ENCODE measurements at regions not wholly inside any gene's neighbourhood (a gene's known extent, or its start where the extent isn't known, plus 50 kb on each side); places are given as distances from the start of the nearest gene placed in this dataset.

- no peak for TF ChIP-seq SIN3A (IDR thresholded peaks at IDR 0.05; ENCODE audit: borderline replicate concordance, insufficient read depth, low read depth, low read length)
- no peak for TF ChIP-seq TCF7L2 (IDR thresholded peaks at IDR 0.05; ENCODE audit: low read depth, low read length)
- TF ChIP-seq, protein P1, sequence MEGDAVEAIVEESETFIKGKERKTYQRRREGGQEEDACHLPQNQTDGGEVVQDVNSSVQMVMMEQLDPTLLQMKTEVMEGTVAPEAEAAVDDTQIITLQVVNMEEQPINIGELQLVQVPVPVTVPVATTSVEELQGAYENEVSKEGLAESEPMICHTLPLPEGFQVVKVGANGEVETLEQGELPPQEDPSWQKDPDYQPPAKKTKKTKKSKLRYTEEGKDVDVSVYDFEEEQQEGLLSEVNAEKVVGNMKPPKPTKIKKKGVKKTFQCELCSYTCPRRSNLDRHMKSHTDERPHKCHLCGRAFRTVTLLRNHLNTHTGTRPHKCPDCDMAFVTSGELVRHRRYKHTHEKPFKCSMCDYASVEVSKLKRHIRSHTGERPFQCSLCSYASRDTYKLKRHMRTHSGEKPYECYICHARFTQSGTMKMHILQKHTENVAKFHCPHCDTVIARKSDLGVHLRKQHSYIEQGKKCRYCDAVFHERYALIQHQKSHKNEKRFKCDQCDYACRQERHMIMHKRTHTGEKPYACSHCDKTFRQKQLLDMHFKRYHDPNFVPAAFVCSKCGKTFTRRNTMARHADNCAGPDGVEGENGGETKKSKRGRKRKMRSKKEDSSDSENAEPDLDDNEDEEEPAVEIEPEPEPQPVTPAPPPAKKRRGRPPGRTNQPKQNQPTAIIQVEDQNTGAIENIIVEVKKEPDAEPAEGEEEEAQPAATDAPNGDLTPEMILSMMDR (IDR thresholded peaks at IDR 0.05): no peak
- no peak for TF ChIP-seq POLR2AphosphoS5 (IDR thresholded peaks at IDR 0.05; ENCODE audit: low read depth, low read length)
- TF ChIP-seq REST (IDR thresholded peaks at IDR 0.05; ENCODE audit: insufficient read depth in 1 of 2, low read depth in 2 of 2, low read length in 1 of 2): no peak
- Histone ChIP-seq H3K4me1 (ENCODE audit: control insufficient read depth, insufficient read depth, low read length) (no peaks in the 10 kb centered on the region), H3K27me3 (ENCODE audit: control insufficient read depth, insufficient read depth, low read length) (no peaks in the 10 kb centered on the region), H3K4me3 (ENCODE audit: low read depth in 2 of 2, low read length in 2 of 2) (no peak overlapping the region), H3K9me3 (ENCODE audit: control insufficient read depth, insufficient read depth, low read depth, low read length) (no peaks in the 10 kb centered on the region), H3K27ac (ENCODE audit: low read length) (no peak overlapping the region), H3K36me3 (ENCODE audit: control insufficient read depth, insufficient read depth, low read length) (no peaks in the 10 kb centered on the region)
- in situ Hi-C loops (cut with HindIII; ENCODE audit: low pct_unique_long_range_greater_than_20kb, low sequenced_read_pairs): no loop called here
- DNase-seq (ENCODE audit: low read depth, low spot score): no peak
- ATAC-seq: no peak
- intact Hi-C loops (cut with micrococcal nuclease; ENCODE audit: unreplicated experiment): no loop called here
- CTCF ChIA-PET: no interaction called here
- POLR2A ChIA-PET: no interaction called here
- no TSS peak for BruUV-seq (replicated peaks)
Measured at GRCh38 chr4:128660361-128661215, 148.9 kb upstream of the JADE1 start.

DNA sequence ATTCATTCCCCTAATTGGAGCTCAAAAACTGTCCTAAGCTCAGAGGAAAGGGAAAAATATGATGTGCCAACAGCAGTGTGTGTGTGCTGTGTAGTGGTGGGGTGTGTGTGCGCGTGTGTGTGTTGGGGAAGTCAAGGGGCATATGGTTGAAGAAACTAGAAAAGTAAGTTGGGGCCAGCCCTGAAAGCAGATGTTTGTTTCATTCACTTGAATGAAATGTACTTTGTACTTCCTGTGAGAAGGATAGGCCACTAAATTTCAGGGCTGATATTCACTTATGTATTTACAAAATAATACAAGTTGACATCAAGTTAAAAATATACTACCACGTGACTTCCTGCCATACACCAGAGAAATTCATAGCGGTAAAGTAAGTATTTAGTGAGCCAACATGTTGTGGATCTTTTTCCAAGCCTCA is 151.3 kb upstream of the JADE1 start:
- DNase-seq (ENCODE audit: low read depth, low spot score): no peak
- CTCF ChIA-PET: no interaction called here
- ATAC-seq: no peak
- intact Hi-C loops (cut with micrococcal nuclease; ENCODE audit: unreplicated experiment): no loop called here
- no peak overlapping the region for H3K27ac ChIP-seq (ENCODE audit: low read length)
- H3K27me3 ChIP-seq (ENCODE audit: control insufficient read depth, insufficient read depth, low read length): no peaks in the 10 kb centered on the region
- no TSS peak for BruUV-seq (replicated peaks)
- no peaks in the 10 kb centered on the region for H3K9me3 ChIP-seq (ENCODE audit: control insufficient read depth, insufficient read depth, low read depth, low read length)
- no peaks in the 10 kb centered on the region for H3K36me3 ChIP-seq (ENCODE audit: control insufficient read depth, insufficient read depth, low read length)
- POLR2A ChIA-PET: interaction anchor here (0.6 kb wide), 1 partner anchor 10 kb away, joined by 3 read pairs; no protein-coding TSS in a partner anchor
- in situ Hi-C loops (cut with HindIII; ENCODE audit: low pct_unique_long_range_greater_than_20kb, low sequenced_read_pairs): no loop called here
- H3K4me3 ChIP-seq (ENCODE audit: low read depth in 2 of 2, low read length in 2 of 2): no peak overlapping the region
- TF ChIP-seq REST (IDR thresholded peaks at IDR 0.05; ENCODE audit: insufficient read depth in 1 of 2, low read depth in 2 of 2, low read length in 1 of 2) (no peak), POLR2AphosphoS5 (IDR thresholded peaks at IDR 0.05; ENCODE audit: low read depth, low read length) (no peak)
- TF ChIP-seq, protein P1 (IDR thresholded peaks at IDR 0.05): no peak
- no peaks in the 10 kb centered on the region for H3K4me1 ChIP-seq (ENCODE audit: control insufficient read depth, insufficient read depth, low read length)
